HG02571 (cell line): ENCODE measurements at regions not wholly inside any gene's neighbourhood (a gene's known extent, or its start where the extent isn't known, plus 50 kb on each side); places are given as distances from the start of the nearest gene placed in this dataset.

Experiments used
- ATAC-seq: cut with Tn5 transposase; IDR thresholded peaks from one replicate; pipeline ENCODE4 v1.9.1; 2021; ENCODE audit warnings: mild to moderate bottlenecking, moderate library complexity; ENCODE audit not compliant: unreplicated experiment

DNA sequence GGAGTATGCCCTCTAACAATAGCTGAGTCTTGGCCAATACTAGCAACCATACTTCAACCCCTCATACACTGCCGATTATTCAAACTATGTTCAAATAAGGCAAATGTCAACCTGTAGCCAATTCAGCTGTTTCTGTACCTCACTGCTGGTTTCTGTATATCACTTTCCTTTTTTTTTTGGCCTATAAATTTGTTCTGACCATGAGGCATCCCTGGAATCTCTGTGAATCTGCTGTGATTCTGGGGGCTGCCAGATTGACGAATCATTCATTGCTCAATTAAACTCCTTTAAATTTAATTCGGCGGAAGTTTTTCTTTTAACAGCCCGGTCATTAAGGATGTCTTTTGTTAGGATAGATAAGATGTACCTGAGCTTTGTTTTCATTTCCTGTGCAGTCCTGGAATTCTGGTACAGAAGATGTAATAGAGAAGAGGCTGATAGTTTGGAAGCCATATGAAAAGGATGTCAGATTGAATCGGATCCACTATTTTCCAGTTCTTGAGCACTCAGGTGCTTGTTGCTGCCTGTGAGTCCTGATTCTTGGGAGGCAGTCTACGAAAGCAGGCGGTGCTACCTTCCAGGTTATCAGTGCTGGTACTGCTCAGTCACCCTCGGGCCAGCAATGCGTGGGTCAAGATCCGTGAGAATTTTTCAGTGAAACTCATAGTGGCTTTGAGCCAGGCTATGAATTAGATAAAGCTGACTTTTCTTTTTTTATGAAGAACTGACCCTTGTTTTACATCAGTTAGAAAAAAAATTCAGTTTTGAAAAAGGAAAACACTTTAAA is 106.2 kb upstream of the TUT7 start:
- ATAC-seq, result no peak

DNA sequence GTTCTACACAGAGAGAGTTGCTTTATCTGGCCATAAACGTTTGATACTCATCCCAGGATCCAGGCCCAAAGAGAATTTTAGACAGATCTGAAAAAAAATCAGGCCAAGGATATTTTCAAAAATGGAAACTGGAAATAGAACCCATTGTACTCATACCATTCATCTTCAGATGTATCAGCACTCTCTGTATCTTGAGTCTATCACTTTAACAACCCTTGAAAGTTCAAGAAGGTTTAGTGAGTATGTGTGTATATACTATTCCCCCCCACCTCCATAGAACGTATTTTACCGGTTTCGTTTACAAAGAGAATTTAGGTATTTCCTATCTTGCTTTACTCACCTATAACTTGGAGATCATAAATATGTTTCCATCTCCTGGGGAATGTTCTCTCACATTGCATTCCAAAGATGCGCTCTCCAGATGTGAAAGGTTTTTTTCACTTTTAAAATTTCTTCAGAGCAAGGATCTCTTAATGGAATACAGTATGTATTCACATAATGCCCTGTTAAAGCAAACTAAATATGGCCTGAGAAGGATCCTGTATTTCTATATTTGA is 105.5 kb upstream of the TUT7 start:
- no peak for ATAC-seq

GRCh38 chr9:86459191-86459590 is 105.0 kb upstream of the TUT7 start:
- no peak for ATAC-seq

DNA sequence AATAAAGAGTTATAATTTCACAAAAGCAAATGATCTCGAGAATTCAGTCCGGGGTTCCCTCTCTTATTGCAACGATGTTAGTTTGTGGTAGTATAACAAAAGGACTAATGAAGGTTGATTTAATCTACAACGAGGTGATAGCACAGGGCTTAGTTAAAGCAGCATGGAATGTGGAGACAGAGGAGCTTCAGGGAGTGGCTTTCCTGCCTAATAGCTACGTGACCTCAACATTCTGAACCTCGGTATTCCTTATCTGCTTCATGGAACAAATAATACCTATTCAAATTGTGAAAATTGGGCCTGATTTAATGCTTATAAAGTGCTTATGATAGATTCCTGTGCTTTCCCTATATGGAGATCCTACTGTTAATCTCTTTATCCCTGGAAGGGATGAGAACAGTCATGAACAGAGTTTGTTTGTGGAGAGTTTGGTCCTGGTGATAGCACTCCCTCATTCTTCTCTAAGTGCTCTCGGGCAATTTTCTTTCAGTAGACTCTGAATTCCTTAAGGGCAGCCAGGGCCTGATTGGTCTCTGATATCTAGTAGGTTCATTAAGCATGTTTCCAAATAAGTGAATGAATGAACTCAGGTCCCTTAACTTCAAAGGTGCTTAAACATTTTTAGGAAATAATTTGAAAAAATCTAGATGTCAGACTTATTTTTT is 104.1 kb upstream of the TUT7 start:
- no peak for ATAC-seq

DNA sequence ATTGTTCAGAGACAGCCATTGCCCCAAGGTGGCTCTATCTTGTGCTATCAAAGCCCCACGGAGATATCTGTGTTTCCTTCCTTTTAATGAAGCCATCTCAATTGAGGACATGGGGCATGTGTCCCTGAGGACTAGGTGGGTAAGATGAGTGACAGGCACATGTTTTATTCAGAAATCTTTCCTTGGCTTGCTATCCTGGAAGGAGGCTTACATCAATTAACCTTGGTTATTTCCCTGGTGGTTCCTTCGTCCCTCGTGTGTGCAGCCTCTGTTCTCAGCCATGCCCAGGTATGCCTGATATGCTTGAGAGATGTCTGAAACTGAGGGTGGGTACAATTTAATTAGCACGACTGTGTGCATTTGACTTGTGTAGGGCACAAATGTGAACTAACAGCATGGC is 102.2 kb upstream of the TUT7 start:
- ATAC-seq, result no peak

DNA sequence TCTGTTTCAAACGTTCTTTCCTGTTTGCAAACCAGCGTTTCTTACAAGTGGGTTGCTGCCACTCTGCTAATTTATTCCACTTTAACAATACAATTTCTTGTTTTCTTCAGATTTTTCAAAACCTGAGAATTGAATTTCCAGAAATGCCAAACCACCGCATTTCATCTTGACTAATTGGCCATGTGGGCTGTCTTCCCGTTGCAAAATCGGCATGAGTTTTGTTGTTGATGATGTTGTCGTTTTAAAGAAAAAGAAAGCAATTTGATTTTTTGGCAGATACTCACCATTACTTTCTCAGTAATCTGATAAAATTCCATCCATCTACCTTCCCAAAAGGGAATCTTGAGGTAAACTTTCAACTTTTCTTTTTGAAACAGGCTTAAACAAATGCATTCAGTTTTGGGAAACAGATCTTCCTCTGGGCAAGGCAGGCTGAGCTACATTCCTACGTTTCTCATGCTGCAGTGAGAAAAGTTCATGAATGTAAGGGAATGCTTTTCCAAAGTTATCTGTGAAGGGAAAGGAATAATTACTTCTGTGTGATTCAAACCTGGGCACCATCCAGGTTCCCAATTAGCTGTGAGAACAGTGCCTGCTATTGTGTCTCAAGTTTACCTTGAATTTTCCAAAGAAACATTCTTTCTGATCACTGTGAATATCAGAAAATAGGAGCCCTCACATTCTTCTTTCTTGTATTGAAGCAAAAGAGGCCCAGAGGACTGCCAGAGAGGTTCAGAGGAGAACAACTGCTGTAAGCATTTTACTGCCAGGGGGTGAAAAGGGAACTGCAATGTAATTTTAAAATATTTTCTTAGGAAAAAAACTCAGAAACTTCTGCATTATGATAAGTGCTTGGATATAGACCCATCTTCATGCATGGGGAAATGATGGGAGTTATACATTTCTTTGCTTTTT is 100.7 kb upstream of the TUT7 start:
- ATAC-seq, result no peak

DNA sequence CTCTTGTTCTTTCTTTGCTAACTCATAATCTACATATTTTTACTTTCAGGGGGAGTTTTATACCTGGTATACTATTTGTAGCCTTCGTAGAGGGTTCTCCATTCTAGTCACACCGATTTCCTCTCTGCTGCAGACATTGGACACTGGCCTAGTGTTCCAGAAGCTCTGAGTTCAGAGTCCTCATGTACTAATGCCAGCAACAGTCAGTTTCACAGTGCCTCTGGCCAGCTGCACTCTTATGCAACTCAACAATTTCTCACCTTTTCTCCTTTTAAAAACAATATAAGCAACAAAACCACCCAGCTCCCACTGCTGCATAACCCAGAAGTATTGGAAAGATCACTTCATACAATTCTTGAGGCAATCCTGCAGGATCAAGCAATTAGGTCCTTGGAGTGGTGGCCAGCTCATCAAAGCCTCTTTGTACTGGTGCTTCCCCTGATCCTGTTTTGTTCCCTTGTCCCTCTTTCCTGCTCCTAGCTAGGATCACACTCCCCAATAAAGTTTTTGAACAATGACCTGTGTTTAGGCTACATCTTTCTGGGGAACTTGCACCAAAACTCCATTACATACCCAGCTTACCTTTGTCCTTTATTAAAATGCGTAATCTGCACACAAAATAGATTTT is 98.1 kb upstream of the TUT7 start:
- ATAC-seq, result no peak

- no peak for ATAC-seq
Measured at GRCh38 chr9:86449246-86449645, 95.0 kb upstream of the TUT7 start.

DNA sequence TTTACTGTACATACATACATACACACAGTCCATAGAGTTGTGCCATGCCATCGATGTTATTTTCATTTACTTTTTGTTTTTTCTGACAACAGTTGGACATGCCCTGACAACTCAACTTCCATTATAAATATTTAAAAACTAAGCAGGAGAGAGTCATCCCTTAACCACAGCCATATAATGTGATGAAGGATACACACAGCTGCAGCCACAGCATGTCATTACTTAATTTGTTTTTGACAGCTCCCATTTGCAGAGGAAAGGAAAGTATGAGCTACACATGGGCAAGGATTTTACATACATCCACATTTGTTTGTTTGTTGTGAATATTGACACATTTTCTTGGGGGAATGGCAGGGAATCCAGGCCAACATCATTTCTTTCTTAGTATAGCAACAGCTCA is 91.5 kb upstream of the TUT7 start:
- ATAC-seq, result no peak

- ATAC-seq, result no peak
Measured at GRCh38 chr9:86443992-86444391, 89.8 kb upstream of the TUT7 start.

- ATAC-seq, result no peak
Measured at GRCh38 chr9:86434039-86434726, 80.0 kb upstream of the TUT7 start.

- no peak for ATAC-seq
Measured at GRCh38 chr9:86424251-86424891, 70.2 kb upstream of the TUT7 start.

DNA sequence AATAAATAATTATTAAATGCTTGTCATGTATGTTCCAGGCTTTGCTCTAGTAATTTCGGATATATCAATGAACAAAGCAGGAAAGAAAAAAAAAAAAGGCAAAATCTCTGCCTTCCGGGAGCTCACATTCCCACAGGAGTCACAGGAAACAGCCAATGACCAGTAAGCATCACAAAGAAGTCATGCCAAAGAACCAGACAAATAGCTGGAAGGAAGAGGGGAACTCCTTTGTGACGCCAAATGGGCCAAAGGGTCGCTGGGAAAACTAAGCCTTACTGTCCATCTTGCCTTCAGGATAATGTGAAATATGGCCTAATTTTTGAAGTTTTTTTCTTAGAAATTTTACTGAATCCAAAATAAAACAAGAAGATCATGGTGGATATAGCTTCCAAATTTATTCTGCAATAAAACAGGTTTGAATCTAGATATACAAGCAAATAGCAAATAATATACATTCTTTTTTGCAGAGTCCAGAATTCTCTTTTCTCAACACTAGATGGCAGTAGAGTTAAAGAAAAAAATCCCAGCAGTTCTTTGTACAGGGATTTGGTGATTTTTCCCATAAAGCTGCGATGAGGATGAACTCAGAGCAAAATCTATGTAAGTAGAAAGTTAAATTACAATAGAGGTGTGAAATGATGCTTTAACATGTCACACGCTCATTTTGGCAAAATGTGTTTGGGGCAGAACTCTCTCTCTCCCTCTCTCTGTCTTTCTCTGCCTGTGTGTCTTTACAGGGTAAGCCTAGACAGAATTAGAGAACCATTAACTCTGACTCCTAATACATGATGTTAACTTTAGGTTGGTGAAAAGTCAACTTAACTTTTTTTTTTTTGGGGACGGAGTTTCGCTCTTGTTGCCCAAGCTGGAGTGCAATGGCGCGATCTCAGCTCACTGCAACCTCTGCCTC is 60.0 kb upstream of the TUT7 start:
- no peak for ATAC-seq

- ATAC-seq, result no peak
Measured at GRCh38 chr9:86410281-86410680, 56.1 kb upstream of the TUT7 start.

DNA sequence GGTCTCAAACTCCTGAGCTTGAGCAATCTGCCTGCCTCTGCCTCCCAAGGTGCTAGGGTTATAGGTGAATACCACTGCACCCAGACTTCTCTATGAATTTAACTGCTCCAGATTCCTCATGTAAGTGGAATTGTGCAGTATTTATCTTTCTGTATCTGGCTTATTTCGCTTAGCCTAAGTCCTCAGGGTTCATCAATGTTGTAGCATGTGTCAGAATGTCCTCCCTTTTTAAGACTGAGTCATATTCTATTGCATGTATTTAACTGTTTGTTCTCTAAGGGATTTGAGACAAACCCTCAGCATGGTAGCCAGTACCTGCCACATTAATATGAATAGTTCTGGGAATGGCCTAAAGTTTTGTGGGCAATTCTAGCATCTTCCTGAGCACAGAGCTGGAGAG is 53.9 kb upstream of the TUT7 start:
- ATAC-seq, result no peak

- ATAC-seq, result no peak
Measured at GRCh38 chr9:86407022-86407421, 52.8 kb upstream of the TUT7 start.

GRCh38 chr9:86406366-86406765 is 52.2 kb upstream of the TUT7 start:
- no peak for ATAC-seq

GRCh38 chr9:86405926-86406325 is 51.7 kb upstream of the TUT7 start:
- no peak for ATAC-seq

- ATAC-seq, result no peak
Measured at GRCh38 chr9:86405086-86405491, 50.9 kb upstream of the TUT7 start.
